ACC112 (cell line): ENCODE measurements at regions not wholly inside any gene's neighbourhood (a gene's known extent, or its start where the extent isn't known, plus 50 kb on each side); places are given as distances from the start of the nearest gene placed in this dataset.

Source experiments
- H2AFZ ChIP-seq: fragments of 200-600 bp; sonication (generic); one replicate; pipeline ENCODE4 v1.6.0; 2017; ENCODE audit warnings: antibody characterized with exemption, low read length; ENCODE audit not compliant: unreplicated experiment
- H3K27ac ChIP-seq: fragments of 200-600 bp; sonication (generic); 2 replicates; pipeline ENCODE4 v1.5.1; 2014; ENCODE audit warnings: low read depth, mild to moderate bottlenecking, antibody characterized with exemption, low read length, moderate library complexity
- H3K27me3 ChIP-seq: fragments of 200-600 bp; sonication (generic); 2 replicates; pipeline ENCODE4 v1.6.1; 2014; ENCODE audit warnings: mild to moderate bottlenecking, antibody characterized with exemption, low read length, moderate library complexity, mixed read lengths; ENCODE audit not compliant: insufficient read depth
- H3K36me3 ChIP-seq: fragments of 200-600 bp; sonication (generic); 2 replicates; pipeline ENCODE4 v1.6.1; 2016; ENCODE audit warnings: mild to moderate bottlenecking, antibody characterized with exemption, low read length, moderate library complexity, mixed read lengths; ENCODE audit not compliant: insufficient read depth
- H3K4me1 ChIP-seq: fragments of 200-600 bp; sonication (generic); one replicate; pipeline ENCODE4 v1.6.1; 2016; ENCODE audit warnings: low read length, mixed read lengths; ENCODE audit not compliant: insufficient read depth, unreplicated experiment, control insufficient read depth
- H3K4me3 ChIP-seq: fragments of 200-600 bp; sonication (generic); 2 replicates; pipeline ENCODE4 v1.5.1; 2014; ENCODE audit warnings: mild to moderate bottlenecking, low read depth, low read length
- H3K79me2 ChIP-seq: fragments of 200-600 bp; sonication (generic); one replicate; pipeline ENCODE4 v1.6.0; 2016; ENCODE audit warnings: low read length; ENCODE audit not compliant: control insufficient read depth, unreplicated experiment, insufficient read depth

DNA sequence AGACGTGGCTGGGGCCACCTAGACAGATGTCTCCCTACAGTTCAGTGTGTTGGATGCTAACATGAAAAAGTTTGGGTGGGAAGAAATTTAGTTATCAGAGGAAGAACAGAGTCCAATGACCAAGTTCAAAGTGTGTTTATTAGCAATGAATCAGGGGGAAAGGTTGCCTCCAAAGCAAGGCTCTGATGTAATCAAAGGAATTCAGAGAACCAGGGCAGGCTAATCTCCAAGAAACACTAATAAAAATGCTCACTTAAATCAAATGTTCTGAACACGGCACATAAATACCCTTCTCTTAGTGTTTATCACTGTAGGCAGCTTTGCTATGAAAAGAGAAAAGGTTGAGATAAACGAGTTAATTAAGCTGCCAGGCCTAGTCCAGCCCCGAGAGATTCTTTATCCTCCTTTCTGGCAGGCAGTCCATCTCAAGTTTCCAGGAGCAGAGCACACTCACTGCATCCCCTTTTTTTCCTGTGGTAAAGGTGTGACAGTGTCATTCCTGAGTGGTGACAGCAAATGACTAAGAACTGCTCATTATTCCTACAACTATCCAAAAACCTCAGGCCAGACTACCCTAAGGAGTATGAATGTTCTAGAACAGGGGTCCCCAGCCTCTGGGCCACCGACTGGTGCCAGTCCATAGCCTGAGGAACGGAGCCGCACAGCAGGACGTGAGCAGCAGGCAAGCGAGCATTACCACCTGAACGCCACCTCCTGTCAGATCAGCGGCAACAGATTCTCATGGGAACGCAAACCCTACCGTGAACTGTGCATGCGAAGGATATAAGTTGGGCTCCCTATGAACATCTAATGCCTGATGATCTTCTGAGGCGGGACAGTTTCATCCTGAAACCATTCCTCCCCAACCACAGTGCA, 66.9 kb upstream of the FHIP2A start:
- H3K4me3 ChIP-seq: no peak overlapping the region
- no peak overlapping the region for H2AFZ ChIP-seq
- H3K27me3 ChIP-seq: no peaks in the 10 kb centered on the region
- H3K36me3 ChIP-seq: no peaks in the 10 kb centered on the region
- H3K79me2 ChIP-seq: no peaks in the 10 kb centered on the region
- H3K4me1 ChIP-seq: peaks cover 12% of the 10 kb centered on the region
- no peak overlapping the region for H3K27ac ChIP-seq

DNA sequence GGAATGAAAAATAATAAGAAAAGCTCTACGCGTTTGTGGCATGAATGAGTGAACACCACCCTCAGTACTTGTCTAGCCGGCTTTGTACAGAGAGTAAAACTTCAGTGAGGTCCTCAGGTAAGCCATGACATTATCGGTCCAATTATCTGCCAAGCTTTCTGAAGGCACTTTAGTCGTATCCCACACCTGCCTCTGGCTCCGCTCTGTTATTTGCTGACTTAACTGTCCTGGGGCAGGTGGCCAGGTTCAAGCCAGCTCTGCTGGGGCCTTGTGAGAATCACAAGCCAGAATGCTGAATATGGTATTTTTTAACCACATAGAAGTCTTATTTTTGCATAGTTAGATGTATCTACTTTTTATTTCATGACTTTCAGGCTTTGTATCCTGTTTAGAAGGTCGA, 66.0 kb upstream of the FHIP2A start:
- Histone ChIP-seq H3K27ac (no peak overlapping the region), H3K27me3 (no peaks in the 10 kb centered on the region), H2AFZ (no peak overlapping the region), H3K79me2 (no peaks in the 10 kb centered on the region), H3K4me3 (no peak overlapping the region), H3K4me1 (peaks cover 12% of the 10 kb centered on the region), H3K36me3 (no peaks in the 10 kb centered on the region)

DNA sequence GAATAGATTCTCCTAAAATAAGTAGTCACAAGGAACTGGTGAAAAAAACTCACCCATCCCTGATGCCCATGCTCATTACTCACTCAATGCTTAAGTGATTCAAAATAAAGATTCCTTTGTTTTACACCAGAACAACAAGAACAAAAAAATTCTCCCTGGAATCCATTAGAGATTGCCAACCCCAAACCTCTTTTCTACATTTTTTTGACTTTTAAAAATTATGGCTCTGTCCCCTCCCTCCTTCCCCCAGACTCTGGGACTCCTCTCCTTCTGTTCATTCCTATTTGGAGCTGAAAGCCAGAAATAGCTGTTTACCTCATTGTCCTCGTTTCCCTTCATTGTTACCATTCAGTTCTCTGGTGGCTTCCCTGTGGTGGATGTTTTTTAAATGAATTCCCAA, 63.2 kb upstream of the FHIP2A start:
- Histone ChIP-seq H3K36me3 (no peaks in the 10 kb centered on the region), H3K79me2 (no peaks in the 10 kb centered on the region), H3K27me3 (no peaks in the 10 kb centered on the region), H3K4me3 (no peak overlapping the region), H3K27ac (no peak overlapping the region), H3K4me1 (peaks cover 9% of the 10 kb centered on the region), H2AFZ (no peak overlapping the region)

DNA sequence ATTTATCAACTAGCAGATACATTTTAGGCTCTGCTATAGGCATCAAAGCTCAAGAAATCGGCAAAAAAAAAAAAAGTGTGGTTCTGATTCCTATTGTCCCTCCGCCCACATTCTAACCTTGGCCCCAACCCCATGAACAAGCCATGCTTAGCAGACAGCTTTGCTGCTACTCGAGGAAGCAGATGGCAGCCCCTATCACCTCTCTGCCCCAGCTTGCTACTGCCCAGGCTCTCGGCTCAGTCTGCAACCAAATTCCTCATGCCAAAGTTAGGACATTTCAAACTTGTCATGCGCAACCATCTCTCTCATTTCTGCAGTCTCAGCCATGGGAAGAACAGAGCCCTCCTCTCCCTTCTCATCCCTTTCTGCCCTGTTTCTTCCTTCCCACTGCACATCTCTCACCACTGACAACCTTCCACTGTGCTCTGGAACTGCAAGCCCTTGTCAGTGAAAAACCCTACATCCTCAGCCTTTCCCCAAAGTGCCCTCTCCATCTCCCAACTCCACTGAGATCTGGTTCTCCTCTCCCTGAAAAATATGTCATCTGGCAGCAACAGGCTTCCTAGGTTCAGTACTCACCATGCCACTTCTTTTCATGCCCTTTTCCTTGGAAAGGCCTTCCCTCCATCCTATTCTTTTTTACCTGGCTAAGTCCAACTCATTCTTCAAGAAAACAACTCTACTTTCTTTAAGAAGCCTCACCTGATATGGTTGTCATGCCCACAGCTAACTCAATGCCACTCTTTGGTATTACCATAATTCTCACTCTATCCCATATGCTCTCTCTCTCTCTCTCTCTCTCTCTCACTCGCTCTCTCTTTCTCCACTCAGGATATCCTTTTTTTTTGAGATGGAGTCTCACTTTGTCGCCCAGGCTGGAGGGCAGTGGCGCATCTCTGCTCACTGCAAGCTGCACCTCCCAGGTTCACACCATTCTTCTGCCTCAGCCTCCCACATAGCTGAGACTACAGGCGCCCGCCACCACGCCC, 60.1 kb upstream of the FHIP2A start:
- no peaks in the 10 kb centered on the region for H3K27me3 ChIP-seq

GRCh38 chr10:114762811-114763210, 58.8 kb upstream of the FHIP2A start:
- Histone ChIP-seq H3K36me3 (no peaks in the 10 kb centered on the region), H3K27ac (no peak overlapping the region), H3K4me1 (no peaks in the 10 kb centered on the region), H3K4me3 (no peak overlapping the region), H3K79me2 (no peaks in the 10 kb centered on the region), H3K27me3 (no peaks in the 10 kb centered on the region), H2AFZ (no peak overlapping the region)

More for the DNA sequence above, 60.1 kb upstream of the FHIP2A start:
- H2AFZ ChIP-seq: no peak overlapping the region
- no peaks in the 10 kb centered on the region for H3K79me2 ChIP-seq
- H3K4me1 ChIP-seq: no peaks in the 10 kb centered on the region
- no peaks in the 10 kb centered on the region for H3K36me3 ChIP-seq
- no peak overlapping the region for H3K4me3 ChIP-seq
- H3K27ac ChIP-seq: no peak overlapping the region

- Histone ChIP-seq H3K27ac (no peak overlapping the region), H3K4me3 (no peak overlapping the region), H3K4me1 (no peaks in the 10 kb centered on the region), H3K27me3 (no peaks in the 10 kb centered on the region), H3K36me3 (no peaks in the 10 kb centered on the region), H3K79me2 (no peaks in the 10 kb centered on the region), H2AFZ (no peak overlapping the region)
Measured at GRCh38 chr10:114764656-114765055, 56.9 kb upstream of the FHIP2A start.

DNA sequence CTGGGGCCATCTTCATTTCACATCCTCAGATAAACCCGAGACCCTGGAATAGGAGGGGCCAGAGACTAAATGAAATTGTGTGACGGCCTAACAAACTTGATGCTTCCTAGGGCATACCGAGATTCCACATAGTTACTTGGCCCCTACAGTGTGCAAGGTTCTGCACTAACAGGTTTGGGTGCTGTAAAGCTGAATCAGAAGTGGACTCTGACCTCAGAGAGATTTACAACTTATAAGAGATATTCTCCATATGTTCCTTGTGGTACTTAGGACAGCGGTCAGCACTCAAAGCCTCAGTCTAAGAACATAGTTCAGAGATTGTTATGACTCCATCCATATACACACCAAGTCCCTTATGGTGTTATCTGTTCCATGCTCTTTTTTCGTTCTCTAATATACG, 55.1 kb upstream of the FHIP2A start:
- Histone ChIP-seq H3K27ac (no peak overlapping the region), H3K27me3 (no peaks in the 10 kb centered on the region), H3K36me3 (no peaks in the 10 kb centered on the region), H3K4me1 (no peaks in the 10 kb centered on the region), H3K79me2 (no peaks in the 10 kb centered on the region), H3K4me3 (no peak overlapping the region), H2AFZ (no peak overlapping the region)

GRCh38 chr10:114767101-114767985, 54.2 kb upstream of the FHIP2A start:
- Histone ChIP-seq H3K27ac (no peak overlapping the region), H2AFZ (peak overlapping the region; percentile 55), H3K4me3 (peak overlapping the region; percentile 72), H3K79me2 (no peaks in the 10 kb centered on the region), H3K27me3 (no peaks in the 10 kb centered on the region), H3K36me3 (no peaks in the 10 kb centered on the region), H3K4me1 (peaks cover 6% of the 10 kb centered on the region)

GRCh38 chr10:114767986-114768821, 53.4 kb upstream of the FHIP2A start:
- Histone ChIP-seq H3K4me1 (peaks cover 8% of the 10 kb centered on the region), H3K79me2 (no peaks in the 10 kb centered on the region), H2AFZ (peak overlapping the region; percentile 55), H3K27me3 (no peaks in the 10 kb centered on the region), H3K4me3 (peak overlapping the region; percentile 72), H3K27ac (no peak overlapping the region), H3K36me3 (no peaks in the 10 kb centered on the region)
